Lung (tissue), 11 donors: ENCODE measurements at regions not wholly inside any gene's neighbourhood (a gene's known extent, or its start where the extent isn't known, plus 50 kb on each side); places are given as distances from the start of the nearest gene placed in this dataset.

Source experiments
- ATAC-seq: fragments of 200-7000 bp; cut with Tn5 transposase; one replicate; pipeline ENCODE4 v1.9.1; 2020; ENCODE audit warnings: moderate number of reproducible peaks; ENCODE audit not compliant: insufficient read depth, low FRiP score
- DNase-seq, 3 donors: peaks; one replicate each; pipeline ENCODE4 v3.0.0-alpha.2; 2013 to 2017
- H3K27ac ChIP-seq, 2 donors: one replicate each; pipeline ENCODE4 v1.5.1; 2013; ENCODE audit warnings: mild to moderate bottlenecking in 2 of 2, moderate library complexity in 2 of 2, control low read depth in 1 of 2, inconsistent platforms in 1 of 2, low read depth in 1 of 2, low read length in 1 of 2
- H3K27me3 ChIP-seq, 3 donors: one replicate each; pipeline ENCODE4 v1.5.1; 2013; ENCODE audit warnings: low read length in 2 of 3; ENCODE audit not compliant: control insufficient read depth in 3 of 3, insufficient read depth in 3 of 3
- H3K36me3 ChIP-seq, 4 donors: one replicate each; pipeline ENCODE4 v1.5.1; 2013; ENCODE audit warnings: low read length in 4 of 4, mild to moderate bottlenecking in 1 of 4, moderate library complexity in 1 of 4; ENCODE audit not compliant: control insufficient read depth in 4 of 4, insufficient read depth in 4 of 4
- H3K4me1 ChIP-seq, 5 donors: one replicate each; pipeline ENCODE4 v1.5.1; 2013; ENCODE audit warnings: low read length in 5 of 5, mild to moderate bottlenecking in 2 of 5, moderate library complexity in 1 of 5; ENCODE audit not compliant: control insufficient read depth in 5 of 5, insufficient read depth in 5 of 5
- H3K4me3 ChIP-seq: one replicate; pipeline ENCODE4 v1.5.1; 2013; ENCODE audit warnings: mild to moderate bottlenecking, control low read depth, moderate library complexity
- H3K9ac ChIP-seq, 2 donors: one replicate each; pipeline ENCODE4 v1.5.1; 2013; ENCODE audit warnings: low read length in 2 of 2, control low read depth in 1 of 2; ENCODE audit not compliant: insufficient read depth in 1 of 2
- H3K9me3 ChIP-seq, 4 donors: one replicate each; pipeline ENCODE4 v1.5.1; 2013; ENCODE audit warnings: low read length in 3 of 4, mild to moderate bottlenecking in 1 of 4, moderate library complexity in 1 of 4; ENCODE audit not compliant: control insufficient read depth in 4 of 4, insufficient read depth in 3 of 4
- CTCF ChIP-seq: IDR thresholded peaks from 2 replicates; pipeline ENCODE4 v1.5.1; 2012; ENCODE audit warnings: mild to moderate bottlenecking; ENCODE audit errors: control extremely low read depth, extremely low read depth
- WGBS, 2 donors: extraction: QIAGEN DNeasy Blood & Tissue Kit; methylation state at CpG; one replicate each; pipeline ENCODE4 v1.1.7; 2013; 5-methylcytosine and 5-hydroxymethylcytosine counted together
- donor health status: control.
- donor health status: control.
- donor health status: Bipolar disorder and iron deficiency.
- donor health status: healthy.
- donor health status: DM: yes; HTN: yes; CAD: no.

- Histone ChIP-seq H3K4me1 (no peaks in the 10 kb centered on the region), H3K27ac (no peak overlapping the region), H3K9me3 (no peaks in the 10 kb centered on the region), H3K27me3 (no peaks in the 10 kb centered on the region), H3K4me3 (no peak overlapping the region), H3K9ac (no peak overlapping the region), H3K36me3 (peaks cover 0 to 14% (median 0%) of the 10 kb centered on the region in 4 donors)
- ATAC-seq (no peak), DNase-seq (no peak)
- TF ChIP-seq CTCF: no peak
- 97 to 100% methylated on average over 1 of the region's 1 CpG for WGBS, 2 donors
These were observed 92.8 kb downstream of the SEPTIN7 start for GRCh38 chr7:35893649-35894048.

GRCh38 chr7:35894721-35895120 lies 93.9 kb downstream of the SEPTIN7 start:
- 93 to 97% methylated on average over 1 of the region's 1 CpG for WGBS, 2 donors
- no peak for DNase-seq

GRCh38 chr7:35900651-35901050 lies 99.8 kb downstream of the SEPTIN7 start:
- ATAC-seq (no peak), DNase-seq (no peak)
- H3K9me3 ChIP-seq: no peaks in the 10 kb centered on the region
- peaks cover 5 to 22% (median 8%) of the 10 kb centered on the region in 4 donors for H3K36me3 ChIP-seq
- WGBS, 2 donors: 85 to 96% methylated on average over 2 of the region's 2 CpGs
- no peak for TF ChIP-seq CTCF
- no peak overlapping the region for H3K9ac ChIP-seq
- no peak overlapping the region for H3K27ac ChIP-seq
- no peaks in the 10 kb centered on the region for H3K4me1 ChIP-seq
- no peaks in the 10 kb centered on the region for H3K27me3 ChIP-seq
- H3K4me3 ChIP-seq: no peak overlapping the region

More at GRCh38 chr7:35894721-35895120, 93.9 kb downstream of the SEPTIN7 start:
- TF ChIP-seq CTCF: no peak
- H3K4me1 ChIP-seq: no peaks in the 10 kb centered on the region
- H3K9ac ChIP-seq: no peak overlapping the region
- H3K36me3 ChIP-seq: peaks cover 0 to 11% (median under 1%) of the 10 kb centered on the region in 4 donors
- H3K4me3 ChIP-seq: no peak overlapping the region
- no peaks in the 10 kb centered on the region for H3K9me3 ChIP-seq
- no peak overlapping the region for H3K27ac ChIP-seq
- no peaks in the 10 kb centered on the region for H3K27me3 ChIP-seq
- ATAC-seq: no peak

- ATAC-seq: no peak
- no peak overlapping the region for H3K27ac ChIP-seq
These were observed 104.7 kb downstream of the SEPTIN7 start for GRCh38 chr7:35905555-35905954.

More at GRCh38 chr7:35905555-35905954, 104.7 kb downstream of the SEPTIN7 start:
- WGBS, 2 donors: 80 to 87% methylated on average over 5 of the region's 5 CpGs
- DNase-seq: no peak
- Histone ChIP-seq H3K9ac (no peak overlapping the region), H3K4me1 (peaks cover 0 to 14% (median 0%) of the 10 kb centered on the region in 5 donors), H3K4me3 (no peak overlapping the region), H3K9me3 (no peaks in the 10 kb centered on the region), H3K36me3 (peaks cover 2 to 13% (median 7%) of the 10 kb centered on the region in 4 donors), H3K27me3 (no peaks in the 10 kb centered on the region)
- no peak for TF ChIP-seq CTCF
